H9 (cell line): ENCODE measurements at regions not wholly inside any gene's neighbourhood (a gene's known extent, or its start where the extent isn't known, plus 50 kb on each side); places are given as distances from the start of the nearest gene placed in this dataset.

ENCODE experiments used
- DNase-seq: peaks from one replicate; pipeline ENCODE4 v3.0.0-alpha.2; 2017
- H2AFZ ChIP-seq: one replicate; pipeline ENCODE4 v1.6.1; 2013; ENCODE audit warnings: mild to moderate bottlenecking, low read length, control low read depth, moderate library complexity
- H2AK5ac ChIP-seq: 2 replicates; pipeline ENCODE4 v1.6.1; 2013; ENCODE audit warnings: low read length, control low read depth, mixed read lengths; ENCODE audit not compliant: insufficient read length
- H2BK120ac ChIP-seq: one replicate; pipeline ENCODE4 v1.6.1; 2013; ENCODE audit warnings: low read depth, mild to moderate bottlenecking, low read length, control low read depth, inconsistent platforms; ENCODE audit not compliant: poor library complexity, severe bottlenecking
- H2BK12ac ChIP-seq: 2 replicates; pipeline ENCODE4 v1.6.1; 2013; ENCODE audit warnings: low read length, control low read depth, mixed read lengths, low read depth; ENCODE audit not compliant: insufficient read length
- H2BK15ac ChIP-seq: 2 replicates; pipeline ENCODE4 v1.6.1; 2013; ENCODE audit warnings: low read depth, low read length, control low read depth
- H2BK20ac ChIP-seq: one replicate; pipeline ENCODE4 v1.6.1; 2013; ENCODE audit warnings: low read depth, mild to moderate bottlenecking, low read length, control low read depth, inconsistent platforms; ENCODE audit not compliant: poor library complexity, severe bottlenecking
- H2BK5ac ChIP-seq: 2 replicates; pipeline ENCODE4 v1.6.1; 2013; ENCODE audit warnings: low read length, control low read depth, mixed read lengths; ENCODE audit not compliant: insufficient read length
- H3K14ac ChIP-seq: 2 replicates; pipeline ENCODE4 v1.6.1; 2013; ENCODE audit warnings: low read length, control low read depth; ENCODE audit not compliant: insufficient read depth
- H3K18ac ChIP-seq: 2 replicates; pipeline ENCODE4 v1.6.1; 2013; ENCODE audit warnings: low read depth, mild to moderate bottlenecking, mixed read lengths, low read length, control low read depth; ENCODE audit not compliant: insufficient read length
- H3K23ac ChIP-seq: 2 replicates; pipeline ENCODE4 v1.6.1; 2013; ENCODE audit warnings: low read length, control low read depth, mixed read lengths, low read depth; ENCODE audit not compliant: insufficient read length
- H3K23me2 ChIP-seq: 2 replicates; pipeline ENCODE4 v1.6.1; 2013; ENCODE audit warnings: low read depth, mild to moderate bottlenecking, mixed read lengths, low read length, control low read depth; ENCODE audit not compliant: insufficient read length, poor library complexity, severe bottlenecking
- H3K27ac ChIP-seq: 2 replicates; pipeline ENCODE4 v1.5.1; 2013; ENCODE audit warnings: low read length, control low read depth, mixed read lengths, low read depth; ENCODE audit not compliant: insufficient read length
- H3K27me3 ChIP-seq: 2 replicates; pipeline ENCODE4 v1.6.1; 2013; ENCODE audit warnings: low read length, control low read depth, inconsistent platforms; ENCODE audit not compliant: insufficient read depth
- H3K4ac ChIP-seq: 2 replicates; pipeline ENCODE4 v1.6.1; 2013; ENCODE audit warnings: low read depth, mild to moderate bottlenecking, control low read depth, inconsistent platforms, low read length, moderate library complexity
- H3K4me1 ChIP-seq: 2 replicates; pipeline ENCODE4 v1.6.1; 2013; ENCODE audit warnings: low read length, control low read depth, inconsistent platforms; ENCODE audit not compliant: insufficient read depth
- H3K4me2 ChIP-seq: 2 replicates; pipeline ENCODE4 v1.6.1; 2013; ENCODE audit warnings: low read length, control low read depth, mixed read lengths; ENCODE audit not compliant: insufficient read length, insufficient read depth
- H3K56ac ChIP-seq: 2 replicates; pipeline ENCODE4 v1.6.1; 2013; ENCODE audit warnings: low read depth, mild to moderate bottlenecking, mixed read lengths, low read length, control low read depth; ENCODE audit not compliant: insufficient read length
- H3K79me1 ChIP-seq: 2 replicates; pipeline ENCODE4 v1.6.1; 2013; ENCODE audit warnings: low read depth, mild to moderate bottlenecking, moderate library complexity, low read length, control low read depth, inconsistent platforms; ENCODE audit not compliant: insufficient read depth, poor library complexity, severe bottlenecking
- H3K79me2 ChIP-seq: 2 replicates; pipeline ENCODE4 v1.6.1; 2013; ENCODE audit warnings: low read length, control low read depth, inconsistent platforms; ENCODE audit not compliant: insufficient read depth
- H3K9ac ChIP-seq: 2 replicates; pipeline ENCODE4 v1.6.1; 2013; ENCODE audit warnings: low read length, control low read depth, mixed read lengths; ENCODE audit not compliant: insufficient read length; ENCODE audit errors: extremely low read depth
- H3K9me3 ChIP-seq: one replicate; pipeline ENCODE4 v1.6.1; 2013; ENCODE audit warnings: low read depth, low read length, inconsistent platforms; ENCODE audit not compliant: control insufficient read depth
- H3T11ph ChIP-seq: one replicate; pipeline ENCODE4 v1.6.1; 2013; ENCODE audit warnings: mild to moderate bottlenecking, low read length, control low read depth, inconsistent platforms
- H4K20me1 ChIP-seq: one replicate; pipeline ENCODE4 v1.6.1; 2013; ENCODE audit not compliant: control insufficient read depth, insufficient read length, insufficient read depth
- H4K5ac ChIP-seq: 2 replicates; pipeline ENCODE4 v1.6.1; 2013; ENCODE audit warnings: low read depth, mild to moderate bottlenecking, mixed read lengths, low read length, control low read depth; ENCODE audit not compliant: insufficient read length
- H4K8ac ChIP-seq: replicated peaks from 2 replicates; pipeline ENCODE4 v1.6.1; 2013; ENCODE audit warnings: low read length, control low read depth, mixed read lengths, low read depth; ENCODE audit not compliant: insufficient read length
- H4K91ac ChIP-seq: 2 replicates; pipeline ENCODE4 v1.6.1; 2013; ENCODE audit warnings: low read depth, mild to moderate bottlenecking, moderate library complexity, mixed read lengths, low read length, control low read depth; ENCODE audit not compliant: insufficient read length
- H3K27ac Mint-ChIP-seq, 3 experiments: 2 replicates in 2 of 3; 3 replicates in 1 of 3; pipeline ENCODE4 v1.8.0; 2020 to 2021; ENCODE audit warnings: mixed read lengths in 3 of 3, mild to moderate bottlenecking in 1 of 3, moderate library complexity in 1 of 3
- H3K27me3 Mint-ChIP-seq: 2 replicates; pipeline ENCODE4 v1.8.0; 2021; ENCODE audit warnings: low read depth, mild to moderate bottlenecking, moderate library complexity, mixed read lengths
- H3K36me3 Mint-ChIP-seq, 3 experiments: 2 replicates in 2 of 3; 3 replicates in 1 of 3; pipeline ENCODE4 v1.8.0; 2020 to 2021; ENCODE audit warnings: low read depth in 3 of 3, mixed read lengths in 3 of 3; ENCODE audit not compliant: insufficient read depth in 1 of 3
- H3K4me1 Mint-ChIP-seq, 2 experiments: 2 replicates each; pipeline ENCODE4 v1.8.0; 2020; ENCODE audit warnings: mixed read lengths in 2 of 2
- H3K4me3 Mint-ChIP-seq, 2 experiments: 2 replicates in 1 of 2; 3 replicates in 1 of 2; pipeline ENCODE4 v1.8.0; 2020 to 2021; ENCODE audit warnings: mild to moderate bottlenecking in 2 of 2, mixed read lengths in 2 of 2, moderate library complexity in 1 of 2
- H3K9me3 Mint-ChIP-seq, 2 experiments: 2 replicates in 1 of 2; 3 replicates in 1 of 2; pipeline ENCODE4 v1.8.0; 2020; ENCODE audit warnings: mild to moderate bottlenecking in 2 of 2, mixed read lengths in 2 of 2, moderate library complexity in 1 of 2
- WGBS: extraction: QIAGEN DNeasy Blood & Tissue Kit; methylation state at CpG from one replicate; pipeline ENCODE4 v1.1.7; 2013; ENCODE audit warnings: missing lambda C conversion rate, low lambda C conversion rate, mixed read lengths; ENCODE audit not compliant: insufficient read length; ENCODE audit errors: extremely low coverage; 5-methylcytosine and 5-hydroxymethylcytosine counted together
- TF ChIP-seq, protein P1 (sequence below): fragments of 200-600 bp; sonication (generic); conservative IDR thresholded peaks from 3 replicates; pipeline ENCODE4 v1.8.0; 2021; ENCODE audit warnings: antibody characterized with exemption, mild to moderate bottlenecking

DNA sequence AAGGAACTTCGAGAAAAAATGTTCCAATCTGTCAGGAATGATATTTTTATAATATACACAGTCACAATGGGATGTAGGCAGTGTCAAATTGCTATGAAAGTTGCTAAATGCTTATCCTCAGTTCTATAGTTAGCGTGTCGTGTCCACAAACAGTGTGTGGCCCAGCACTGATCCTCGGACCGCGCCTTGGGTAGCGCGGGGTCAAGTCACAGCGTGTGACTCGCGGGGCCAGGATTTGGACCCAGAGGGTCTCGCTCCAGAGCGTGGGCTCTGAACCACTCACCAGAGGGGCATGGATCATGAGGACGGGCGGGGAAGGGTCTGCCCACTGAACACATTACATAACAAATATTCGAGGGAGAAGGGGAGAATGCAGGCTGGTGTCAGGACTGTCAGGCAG lies 171.8 kb downstream of the C9orf50 start:
- H3K9ac ChIP-seq = no peak overlapping the region
- H3K56ac ChIP-seq = no peak overlapping the region
- no CpG with 5 or more reads among the region's 16 CpGs for WGBS
- H4K20me1 ChIP-seq = no peaks in the 10 kb centered on the region
- Mint-ChIP-seq H3K27me3 (peaks cover 42% of the 10 kb centered on the region), H3K36me3 (no peaks in the 10 kb centered on the region), H3K4me3 (no peak overlapping the region), H3K9me3 (no peaks in the 10 kb centered on the region; a peak in 1 of 5 replicates), H3K4me1 (peaks cover 21 to 23% of the 10 kb centered on the region in 2 experiments), H3K27ac (0 out of 7 replicates have a peak overlapping the region, but pooled peaks of 1 of the 3 experiments have one; percentile 5)
- no peak overlapping the region for H2BK12ac ChIP-seq
- no peak overlapping the region for H2BK15ac ChIP-seq
- H4K5ac ChIP-seq = no peak overlapping the region
- no peaks in the 10 kb centered on the region for H3K23me2 ChIP-seq
- H3K4me2 ChIP-seq = no peak overlapping the region
- H2BK5ac ChIP-seq = no peak overlapping the region
- H3K27me3 ChIP-seq = no peaks in the 10 kb centered on the region
- H3K9me3 ChIP-seq = no peaks in the 10 kb centered on the region
- no peak overlapping the region for H3T11ph ChIP-seq
- no peak for DNase-seq
- no peak overlapping the region for H3K18ac ChIP-seq
- H3K4me1 ChIP-seq = no peaks in the 10 kb centered on the region
- H2AFZ ChIP-seq = no peak overlapping the region
- no peak overlapping the region for H2AK5ac ChIP-seq
- TF ChIP-seq, protein P1, sequence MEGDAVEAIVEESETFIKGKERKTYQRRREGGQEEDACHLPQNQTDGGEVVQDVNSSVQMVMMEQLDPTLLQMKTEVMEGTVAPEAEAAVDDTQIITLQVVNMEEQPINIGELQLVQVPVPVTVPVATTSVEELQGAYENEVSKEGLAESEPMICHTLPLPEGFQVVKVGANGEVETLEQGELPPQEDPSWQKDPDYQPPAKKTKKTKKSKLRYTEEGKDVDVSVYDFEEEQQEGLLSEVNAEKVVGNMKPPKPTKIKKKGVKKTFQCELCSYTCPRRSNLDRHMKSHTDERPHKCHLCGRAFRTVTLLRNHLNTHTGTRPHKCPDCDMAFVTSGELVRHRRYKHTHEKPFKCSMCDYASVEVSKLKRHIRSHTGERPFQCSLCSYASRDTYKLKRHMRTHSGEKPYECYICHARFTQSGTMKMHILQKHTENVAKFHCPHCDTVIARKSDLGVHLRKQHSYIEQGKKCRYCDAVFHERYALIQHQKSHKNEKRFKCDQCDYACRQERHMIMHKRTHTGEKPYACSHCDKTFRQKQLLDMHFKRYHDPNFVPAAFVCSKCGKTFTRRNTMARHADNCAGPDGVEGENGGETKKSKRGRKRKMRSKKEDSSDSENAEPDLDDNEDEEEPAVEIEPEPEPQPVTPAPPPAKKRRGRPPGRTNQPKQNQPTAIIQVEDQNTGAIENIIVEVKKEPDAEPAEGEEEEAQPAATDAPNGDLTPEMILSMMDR = no peak
- H3K79me1 ChIP-seq = no peaks in the 10 kb centered on the region
- no peak overlapping the region for H2BK20ac ChIP-seq
- no peak overlapping the region for H3K23ac ChIP-seq
- H2BK120ac ChIP-seq = no peak overlapping the region
- H4K8ac ChIP-seq = no peak overlapping the region
- no peak overlapping the region for H3K27ac ChIP-seq
- peak overlapping the region; percentile 35; the same call in 1 of the 2 replicates for H3K14ac ChIP-seq
- H4K91ac ChIP-seq = no peak overlapping the region
- H3K4ac ChIP-seq = no peak overlapping the region
- H3K79me2 ChIP-seq = no peaks in the 10 kb centered on the region
